ENCODE measurements at regions not wholly inside any gene's neighbourhood (a gene's known extent, or its start where the extent isn't known, plus 50 kb on each side); places are given as distances from the start of the nearest gene placed in this dataset.

DNA sequence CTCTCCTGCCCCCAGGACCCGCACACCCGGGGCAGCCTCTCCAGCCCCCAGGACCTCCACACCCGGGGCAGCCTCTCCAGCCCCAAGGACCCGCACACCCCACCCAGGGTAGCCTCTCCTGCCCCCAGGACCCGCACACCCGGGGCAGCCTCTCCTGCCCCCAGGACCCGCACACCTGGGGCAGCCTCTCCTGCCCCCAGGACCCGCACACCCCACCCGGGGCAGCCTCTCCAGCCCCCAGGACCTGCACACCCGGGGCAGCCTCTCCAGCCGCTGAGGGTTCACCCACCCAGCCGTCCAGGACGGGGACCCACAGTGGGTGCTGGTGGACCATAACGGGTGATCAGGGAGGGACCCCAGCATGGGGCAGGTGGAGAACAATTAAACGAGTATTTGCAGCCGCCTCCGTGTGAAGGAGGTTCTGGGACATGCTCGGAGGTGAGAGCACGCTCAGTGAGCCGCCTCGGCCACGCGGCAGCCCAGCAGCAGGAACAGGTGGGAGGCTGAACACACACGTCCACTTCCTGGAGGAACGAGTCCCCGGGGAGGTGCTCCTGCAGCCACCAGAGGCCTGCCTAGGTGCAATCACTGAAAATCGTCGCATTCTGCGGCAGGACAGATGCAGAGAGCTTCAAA is 107.9 kb downstream of the PDGFA start:
- 69 to 90% (median 72%) methylated on average over 7 to 29 of the region's 29 CpGs for WGBS, 4 donors
- Histone ChIP-seq H3K27me3 (no peaks in the 10 kb centered on the region), H3K4me1 (replicated peaks in 1 of 2) (no peaks in the 10 kb centered on the region), H3K9me3 (replicated peaks in 1 of 3) (no peaks in the 10 kb centered on the region), H3K36me3 (replicated peaks in 1 of 2) (no peaks in the 10 kb centered on the region), H3K27ac (no peak overlapping the region), H3K4me3 (no peak overlapping the region)
- DNase-seq, result no peak
- intact Hi-C loops (cut with DNase I), result no loop called here
- TF ChIP-seq, protein P1, sequence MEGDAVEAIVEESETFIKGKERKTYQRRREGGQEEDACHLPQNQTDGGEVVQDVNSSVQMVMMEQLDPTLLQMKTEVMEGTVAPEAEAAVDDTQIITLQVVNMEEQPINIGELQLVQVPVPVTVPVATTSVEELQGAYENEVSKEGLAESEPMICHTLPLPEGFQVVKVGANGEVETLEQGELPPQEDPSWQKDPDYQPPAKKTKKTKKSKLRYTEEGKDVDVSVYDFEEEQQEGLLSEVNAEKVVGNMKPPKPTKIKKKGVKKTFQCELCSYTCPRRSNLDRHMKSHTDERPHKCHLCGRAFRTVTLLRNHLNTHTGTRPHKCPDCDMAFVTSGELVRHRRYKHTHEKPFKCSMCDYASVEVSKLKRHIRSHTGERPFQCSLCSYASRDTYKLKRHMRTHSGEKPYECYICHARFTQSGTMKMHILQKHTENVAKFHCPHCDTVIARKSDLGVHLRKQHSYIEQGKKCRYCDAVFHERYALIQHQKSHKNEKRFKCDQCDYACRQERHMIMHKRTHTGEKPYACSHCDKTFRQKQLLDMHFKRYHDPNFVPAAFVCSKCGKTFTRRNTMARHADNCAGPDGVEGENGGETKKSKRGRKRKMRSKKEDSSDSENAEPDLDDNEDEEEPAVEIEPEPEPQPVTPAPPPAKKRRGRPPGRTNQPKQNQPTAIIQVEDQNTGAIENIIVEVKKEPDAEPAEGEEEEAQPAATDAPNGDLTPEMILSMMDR (IDR thresholded peaks at IDR 0.05), result no peak
- TF ChIP-seq POLR2A (IDR thresholded peaks at IDR 0.05), result no peak

GRCh38 chr7:412313-412710 is 107.3 kb downstream of the PDGFA start:
- 82 to 92% (median 85%) methylated on average over 11 to 13 of the region's 13 CpGs for WGBS, 4 donors
- H3K36me3 ChIP-seq (replicated peaks in 1 of 2), result no peaks in the 10 kb centered on the region
- peak in 1 of 7 donors; percentile 8 for DNase-seq
- no peaks in the 10 kb centered on the region for H3K4me1 ChIP-seq (replicated peaks in 1 of 2)
- no peaks in the 10 kb centered on the region for H3K9me3 ChIP-seq (replicated peaks in 1 of 3)
- intact Hi-C loops (cut with DNase I), result no loop called here
- no peak overlapping the region for H3K4me3 ChIP-seq
- no peak overlapping the region for H3K27ac ChIP-seq
- no peaks in the 10 kb centered on the region for H3K27me3 ChIP-seq
- TF ChIP-seq, protein P1 (IDR thresholded peaks at IDR 0.05), result no peak
- TF ChIP-seq POLR2A (IDR thresholded peaks at IDR 0.05), result no peak

GRCh38 chr7:414681-415560 is 104.7 kb downstream of the PDGFA start:
- TF ChIP-seq, protein P1 (IDR thresholded peaks at IDR 0.05), result no peak
- TF ChIP-seq POLR2A (IDR thresholded peaks at IDR 0.05), result no peak
- Histone ChIP-seq H3K27me3 (no peaks in the 10 kb centered on the region), H3K4me3 (no peak overlapping the region), H3K9me3 (replicated peaks in 1 of 3) (no peaks in the 10 kb centered on the region), H3K27ac (no peak overlapping the region), H3K4me1 (replicated peaks in 1 of 2) (no peaks in the 10 kb centered on the region), H3K36me3 (replicated peaks in 1 of 2) (no peaks in the 10 kb centered on the region)
- intact Hi-C loops (cut with DNase I), result no loop called here
- 79 to 91% (median 90%) methylated on average over 10 to 35 of the region's 35 CpGs for WGBS, 4 donors
- DNase-seq, result peak in 1 of 7 donors; percentile 3

DNA sequence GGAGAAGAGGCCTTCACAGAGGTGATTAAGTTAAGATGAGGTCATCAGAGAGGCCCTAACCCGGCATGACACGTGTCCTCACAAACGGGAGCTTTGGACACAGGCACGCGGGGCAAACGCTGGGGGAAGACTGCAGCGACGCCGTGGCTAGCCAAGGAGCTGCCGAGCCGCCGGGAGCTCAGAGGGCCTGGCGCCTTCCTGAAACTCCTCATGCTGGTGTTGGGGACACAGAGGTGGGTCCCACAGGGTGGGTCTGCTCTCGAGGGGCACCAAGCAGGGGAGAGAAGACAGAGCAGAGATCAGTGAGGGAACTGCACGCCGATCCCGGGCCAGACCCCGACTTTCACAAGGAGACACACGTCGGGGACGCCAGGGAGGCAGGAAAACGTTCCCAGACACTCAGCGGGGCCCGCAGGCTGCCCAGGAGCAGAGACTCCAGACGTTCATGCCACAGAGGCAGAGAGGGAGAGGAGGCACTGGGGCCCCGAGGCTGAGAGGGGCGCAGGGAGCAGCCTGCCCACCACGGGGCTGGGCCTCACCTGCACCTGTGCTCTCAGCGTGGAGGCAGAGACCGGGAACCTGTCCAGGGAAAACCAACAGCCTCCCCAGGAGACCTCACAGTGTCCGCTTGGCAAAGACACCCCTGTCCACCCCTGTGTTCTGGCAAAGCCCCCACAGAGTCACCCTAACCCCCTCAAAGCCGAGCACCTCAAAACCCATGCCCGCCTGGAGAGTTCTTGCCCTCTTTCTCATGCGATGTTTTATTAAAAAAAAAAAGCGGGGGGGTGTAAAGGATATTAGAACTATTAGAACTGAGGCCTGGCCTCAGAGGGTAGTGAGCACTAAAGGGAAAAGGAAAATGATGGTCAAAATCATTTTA is 103.8 kb downstream of the PDGFA start:
- Histone ChIP-seq H3K4me1 (replicated peaks in 1 of 2) (no peaks in the 10 kb centered on the region), H3K4me3 (no peak overlapping the region), H3K27me3 (no peaks in the 10 kb centered on the region), H3K36me3 (replicated peaks in 1 of 2) (no peaks in the 10 kb centered on the region), H3K27ac (no peak overlapping the region), H3K9me3 (replicated peaks in 1 of 3) (no peaks in the 10 kb centered on the region)
- intact Hi-C loops (cut with DNase I), result no loop called here
- TF ChIP-seq POLR2A (IDR thresholded peaks at IDR 0.05), result no peak
- TF ChIP-seq, protein P1 (IDR thresholded peaks at IDR 0.05), result no peak
- peak in 1 of 7 donors; percentile 5 for DNase-seq
- 82 to 86% (median 83%) methylated on average over 22 to 35 of the region's 35 CpGs for WGBS, 4 donors

Data from adrenal gland (tissue), 9 donors.